Suprapubic skin (tissue), 3 donors: ENCODE measurements at regions not wholly inside any gene's neighbourhood (a gene's known extent, or its start where the extent isn't known, plus 50 kb on each side); places are given as distances from the start of the nearest gene placed in this dataset.

Experiments used
- CTCF ChIP-seq, 2 donors: fragments of 200-600 bp in 1 of 2; fragments of 450-650 bp in 1 of 2; sonication (generic) in 1 of 2; IDR thresholded peaks; one replicate each; pipeline ENCODE4 v1.5.1; 2016 to 2019; ENCODE audit warnings: antibody characterized with exemption in 2 of 2, mild to moderate bottlenecking in 1 of 2, moderate library complexity in 1 of 2
- POLR2A ChIP-seq, 2 donors: fragments of 450-650 bp; IDR thresholded peaks; one replicate each; pipeline ENCODE4 v1.6.1; 2017; ENCODE audit warnings: antibody characterized with exemption in 2 of 2, mild to moderate bottlenecking in 2 of 2, moderate library complexity in 2 of 2

- TF ChIP-seq CTCF (IDR thresholded peaks at IDR 0.05) (no peak), POLR2A (IDR thresholded peaks at IDR 0.05) (no peak)
Observed at GRCh38 chr21:37994211-37994610, 78.0 kb upstream of the KCNJ6 start.
